GM08714 (cell line): ENCODE measurements at regions not wholly inside any gene's neighbourhood (a gene's known extent, or its start where the extent isn't known, plus 50 kb on each side); places are given as distances from the start of the nearest gene placed in this dataset.

Source experiments
- H3K4me3 ChIP-seq: fragments of 200-500 bp; sonication (Bioruptor generic); 2 replicates; pipeline ENCODE4 v1.5.1; 2014; ENCODE audit warnings: mild to moderate bottlenecking, low read length, inconsistent platforms
- ZNF274 ChIP-seq: IDR thresholded peaks from 2 replicates; pipeline ENCODE4 v1.6.1; 2012; ENCODE audit warnings: mild to moderate bottlenecking, low read depth, low read length

DNA sequence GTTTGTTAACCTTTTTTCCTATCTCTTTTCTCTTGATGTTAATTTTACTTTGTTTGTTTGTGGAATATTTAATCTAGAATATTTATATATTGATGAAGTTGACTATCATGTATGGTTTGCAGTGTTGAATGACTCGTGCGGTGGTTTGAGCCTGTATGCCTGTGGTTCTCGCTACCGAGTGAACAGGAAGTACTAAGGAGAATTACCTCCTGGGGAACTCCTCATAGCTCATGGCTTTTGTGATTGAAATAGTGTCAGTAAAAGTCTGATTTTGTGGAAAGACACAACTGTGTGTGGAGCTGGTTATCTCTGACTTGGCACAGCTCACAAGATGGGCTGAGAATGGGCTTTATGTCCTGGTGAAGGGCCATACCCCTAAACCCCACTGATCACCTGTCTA lies 498.6 kb downstream of the GLRX3 start:
- TF ChIP-seq ZNF274 = no peak
- H3K4me3 ChIP-seq = no peak overlapping the region

DNA sequence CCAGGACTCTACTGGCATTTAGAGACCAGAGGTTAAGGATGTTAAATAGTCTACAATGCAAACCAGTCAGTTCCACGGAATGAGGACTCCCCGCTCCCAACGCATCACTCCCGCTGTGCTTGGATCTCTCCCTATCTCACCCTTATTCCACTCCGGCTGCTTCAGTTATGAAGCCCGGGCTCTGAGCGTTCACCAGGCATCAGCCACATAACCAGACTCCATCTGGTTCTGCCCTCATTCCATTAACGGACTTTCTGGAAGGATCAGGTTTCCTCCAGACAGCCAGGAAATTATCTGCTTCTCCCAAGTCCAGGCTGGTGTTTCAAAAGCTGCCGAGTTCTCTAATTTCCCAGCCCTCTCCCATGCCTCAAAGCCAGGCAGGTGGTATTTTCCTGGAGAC lies 499.3 kb downstream of the GLRX3 start:
- H3K4me3 ChIP-seq = no peak overlapping the region
- no peak for TF ChIP-seq ZNF274

DNA sequence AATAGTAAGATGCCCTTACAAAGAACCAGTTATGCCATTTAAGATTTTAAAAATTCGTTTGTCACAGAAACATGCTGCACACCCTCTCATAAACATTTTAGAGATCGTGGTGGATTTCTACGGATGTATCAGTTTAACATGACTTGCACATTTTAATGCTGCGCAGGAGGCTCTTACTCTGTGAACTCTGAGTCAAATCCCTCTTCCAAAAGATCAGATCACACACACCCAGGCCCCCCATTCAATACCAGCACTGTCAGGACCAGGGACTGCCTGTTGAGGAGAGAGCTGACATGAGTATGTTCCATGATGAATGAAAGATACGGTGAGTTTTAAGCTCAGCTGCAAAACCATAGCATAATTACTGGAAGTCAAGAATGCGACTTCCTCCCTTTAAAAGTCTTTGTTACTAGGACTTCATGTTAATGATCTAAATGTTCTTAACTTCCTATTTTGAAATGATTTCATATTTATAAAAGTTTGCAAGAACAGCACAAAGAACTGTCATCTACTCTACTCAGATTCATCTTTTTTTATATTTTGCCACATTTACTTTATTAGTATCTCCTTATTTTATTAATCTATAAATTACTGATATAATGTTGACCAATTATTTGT lies 500.2 kb downstream of the GLRX3 start:
- no peak overlapping the region for H3K4me3 ChIP-seq
- no peak for TF ChIP-seq ZNF274

DNA sequence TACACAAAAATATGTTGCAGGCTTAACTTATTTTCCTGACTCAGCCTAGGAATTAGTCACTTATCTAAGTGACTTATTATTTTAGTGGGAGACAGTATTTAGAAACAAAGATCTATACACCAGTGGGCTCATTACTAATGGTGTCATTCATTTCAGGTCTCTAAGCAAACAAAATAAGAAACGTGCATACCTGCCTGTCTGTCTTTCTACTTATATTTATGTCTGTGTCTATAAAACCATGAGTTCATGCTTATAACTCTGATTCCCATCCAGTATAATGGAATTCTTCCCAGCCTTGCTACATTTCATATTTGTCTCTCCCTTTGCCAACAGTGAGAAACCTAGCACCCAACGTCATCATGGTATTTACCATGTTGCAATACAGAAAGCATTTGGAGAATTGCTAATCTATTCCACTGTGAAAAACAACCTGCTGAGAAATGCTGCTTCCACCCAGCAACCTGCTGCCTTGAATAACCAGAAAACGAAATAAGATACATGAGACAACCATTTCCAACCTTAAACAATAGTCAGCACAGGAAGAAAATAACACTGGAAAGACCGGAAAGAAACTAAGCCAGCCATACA lies 501.0 kb downstream of the GLRX3 start:
- no peak overlapping the region for H3K4me3 ChIP-seq
- TF ChIP-seq ZNF274 = no peak

DNA sequence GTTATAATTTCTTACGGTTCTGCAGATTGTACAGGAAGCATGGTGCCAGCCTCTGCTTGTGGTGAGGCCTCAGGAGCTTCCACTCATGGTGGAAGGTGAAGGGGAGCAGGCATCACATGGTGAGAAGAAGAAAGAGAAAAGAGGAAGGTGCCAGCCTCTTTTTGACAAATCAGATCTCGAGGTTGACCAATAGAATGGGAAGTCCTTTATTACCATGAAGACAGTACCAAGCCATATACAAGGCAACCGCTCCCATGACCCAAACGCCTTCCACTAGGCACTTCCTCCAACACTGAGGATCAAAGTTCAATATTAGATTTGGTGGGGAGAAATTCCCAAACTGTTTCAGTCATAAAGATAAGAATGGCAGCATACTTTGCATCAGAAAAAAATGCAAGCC lies 502.8 kb downstream of the GLRX3 start:
- no peak overlapping the region for H3K4me3 ChIP-seq
- no peak for TF ChIP-seq ZNF274

DNA sequence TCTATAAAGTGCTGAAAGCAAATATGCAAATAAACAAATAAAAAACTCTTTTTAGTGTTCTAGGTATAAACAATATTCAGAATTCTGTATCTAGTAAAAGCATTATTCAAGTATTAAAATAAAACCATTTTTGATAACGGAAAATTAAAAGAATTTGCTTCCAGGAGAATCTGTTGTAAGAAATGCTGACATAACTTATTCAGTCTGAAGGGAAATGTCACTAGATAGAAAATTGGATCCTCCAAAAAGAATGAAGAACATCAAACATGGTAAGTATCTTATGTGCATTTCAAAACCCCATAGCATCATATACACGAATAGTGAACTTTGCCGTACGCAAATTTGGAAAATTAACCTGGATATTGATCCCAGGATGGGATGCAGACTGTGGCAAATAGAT lies 506.7 kb downstream of the GLRX3 start:
- no peak for TF ChIP-seq ZNF274
- no peak overlapping the region for H3K4me3 ChIP-seq

DNA sequence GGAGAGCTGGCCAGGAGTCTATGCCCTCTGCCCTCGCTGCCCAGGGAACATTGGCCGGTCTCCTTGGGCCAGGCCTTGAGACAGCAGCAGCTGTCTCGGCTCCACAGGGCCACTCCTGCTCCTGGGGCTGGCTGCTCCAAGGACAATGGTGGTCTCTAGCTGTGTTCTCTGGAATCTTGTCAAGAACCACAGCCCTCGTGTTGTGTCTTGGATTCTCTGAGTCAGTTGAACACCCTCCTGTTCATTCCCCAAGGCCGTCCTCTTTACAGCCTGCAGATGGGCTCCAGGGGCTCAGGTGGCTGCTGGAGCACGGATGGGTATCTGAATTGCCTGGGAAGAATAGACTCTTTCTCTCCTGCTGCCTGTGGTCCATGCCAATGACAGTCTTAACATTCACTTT lies 511.1 kb downstream of the GLRX3 start:
- no peak overlapping the region for H3K4me3 ChIP-seq
- no peak for TF ChIP-seq ZNF274

DNA sequence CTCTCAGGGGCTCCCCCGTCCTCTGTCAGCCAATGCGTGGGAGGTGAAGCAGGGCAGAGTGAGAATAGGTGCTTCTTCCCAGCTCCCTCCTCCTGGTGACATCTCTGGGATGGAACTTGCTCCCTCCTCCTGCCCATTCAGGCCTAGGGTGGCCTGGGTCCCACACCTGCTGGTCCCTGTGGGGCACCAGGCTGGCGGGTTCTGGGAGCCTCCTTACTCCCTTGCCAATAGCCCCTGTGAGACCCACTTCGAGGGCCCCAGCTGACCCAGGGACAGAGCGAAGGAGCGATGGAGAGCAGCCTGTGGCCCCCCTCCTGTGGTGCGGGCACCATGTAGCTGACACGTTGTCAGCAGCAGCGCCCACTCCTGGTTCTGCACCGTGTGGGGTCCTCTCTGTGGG lies 512.6 kb downstream of the GLRX3 start:
- no peak for TF ChIP-seq ZNF274
- no peak overlapping the region for H3K4me3 ChIP-seq

DNA sequence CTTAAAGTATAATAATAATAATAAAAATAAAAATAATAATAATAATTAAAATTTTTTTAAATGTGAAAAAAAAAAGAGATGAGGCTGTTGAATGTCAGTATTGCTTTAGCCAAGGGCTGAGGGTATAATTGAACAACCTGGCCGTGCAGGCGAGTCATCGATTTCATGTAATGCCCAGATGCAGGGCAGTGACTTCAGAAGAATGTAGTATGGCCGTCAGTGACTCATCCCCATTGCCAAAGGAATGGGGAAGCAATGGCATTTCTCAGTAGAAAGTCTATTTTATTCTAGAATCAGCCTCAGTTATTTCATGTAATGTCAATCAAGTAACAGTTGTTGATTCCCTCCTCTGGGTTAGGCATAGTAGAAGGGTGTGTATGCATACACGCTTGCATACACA lies 516.4 kb downstream of the GLRX3 start:
- TF ChIP-seq ZNF274 = no peak
- no peak overlapping the region for H3K4me3 ChIP-seq

DNA sequence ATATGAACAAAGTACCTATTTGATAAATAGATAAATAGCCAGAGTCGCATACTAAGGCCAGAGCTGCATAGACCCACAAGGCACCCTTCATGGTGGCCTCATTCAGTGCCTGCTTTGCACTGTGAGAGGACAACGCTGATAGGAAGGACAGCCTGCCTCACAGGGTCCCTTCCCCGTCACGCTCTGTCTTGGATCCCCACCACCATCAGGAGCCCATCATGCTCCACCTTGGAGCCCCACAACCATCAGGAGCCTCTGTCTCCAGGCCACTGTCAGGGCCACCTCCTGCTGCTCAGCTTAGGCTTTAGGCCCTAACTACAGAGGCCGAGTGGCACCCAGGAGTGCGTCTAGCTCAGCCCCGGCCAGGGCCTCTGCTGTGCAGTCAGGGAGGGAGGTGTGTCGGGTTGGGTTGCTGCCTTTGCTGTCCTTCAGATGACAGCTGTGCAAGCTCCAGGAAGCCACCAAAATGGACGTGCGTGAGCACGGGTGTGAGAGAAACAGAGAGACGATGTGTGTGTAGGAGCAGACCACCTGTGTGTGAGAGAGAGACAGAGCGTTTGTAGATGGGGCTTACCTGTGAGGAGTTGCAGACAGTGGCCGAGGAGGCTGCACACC lies 516.9 kb downstream of the GLRX3 start:
- TF ChIP-seq ZNF274 = no peak
- H3K4me3 ChIP-seq = no peak overlapping the region

DNA sequence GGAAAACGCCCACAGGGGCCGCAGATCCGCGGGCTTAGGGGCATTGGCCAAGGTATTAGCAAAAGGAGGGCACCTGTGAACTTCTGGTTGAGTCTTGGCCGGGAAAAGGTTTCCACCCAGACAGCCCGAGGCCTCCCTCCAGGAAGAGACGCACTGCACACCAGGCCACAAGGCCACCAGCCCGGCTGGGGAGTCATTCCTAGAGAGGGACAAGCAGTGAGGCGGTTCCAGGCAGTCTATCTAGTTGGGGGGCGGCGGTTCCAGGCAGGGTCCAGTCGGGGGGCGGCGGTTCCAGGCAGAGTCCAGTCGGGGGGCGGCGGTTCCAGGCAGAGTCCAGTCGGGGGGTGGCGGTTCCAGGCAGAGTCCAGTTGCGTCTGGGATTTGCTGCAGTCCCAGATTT lies 518.5 kb downstream of the GLRX3 start:
- no peak overlapping the region for H3K4me3 ChIP-seq
- TF ChIP-seq ZNF274 = no peak

DNA sequence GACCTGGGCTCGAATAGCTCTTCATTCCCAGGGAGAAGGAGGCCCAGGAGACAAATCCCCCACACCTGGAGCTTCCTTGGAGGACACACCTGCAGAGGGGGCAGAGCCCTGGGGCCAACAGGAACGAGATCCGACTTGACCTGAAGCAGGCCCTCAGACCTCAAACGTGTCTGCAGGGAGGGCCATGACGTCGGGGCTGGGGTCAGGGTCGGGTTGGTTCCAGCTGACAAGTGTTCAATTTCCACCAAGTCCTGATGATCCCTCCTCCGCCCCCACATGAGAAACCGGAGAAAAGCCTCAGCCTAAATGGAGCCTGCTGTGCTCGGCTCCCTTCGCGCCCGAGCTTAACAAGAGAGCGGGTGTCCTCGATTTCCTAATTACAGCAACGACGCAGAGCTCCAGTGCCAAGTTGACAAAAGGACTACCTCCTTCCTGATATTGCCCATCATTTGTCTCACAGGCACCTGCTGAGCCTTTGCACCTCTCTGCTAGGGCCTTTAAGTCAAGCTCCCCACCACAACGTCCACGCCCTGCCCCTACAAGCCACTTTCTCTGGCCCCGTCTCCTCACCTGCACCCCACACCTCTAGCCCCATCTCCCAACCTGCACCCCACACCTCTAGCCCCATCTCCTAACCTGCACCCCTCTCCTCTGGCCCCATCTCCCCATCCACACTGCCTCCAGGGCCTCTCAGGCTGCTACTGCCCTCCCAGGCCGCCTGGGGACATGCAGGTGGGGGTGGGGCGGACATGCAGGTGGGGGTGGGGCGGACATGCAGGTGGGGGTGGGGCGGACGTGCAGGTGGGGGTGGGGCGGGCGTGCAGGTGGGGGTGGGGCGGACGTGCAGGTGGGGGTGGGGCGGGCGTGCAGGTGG lies 519.4 kb downstream of the GLRX3 start:
- TF ChIP-seq ZNF274 = no peak
- no peak overlapping the region for H3K4me3 ChIP-seq

DNA sequence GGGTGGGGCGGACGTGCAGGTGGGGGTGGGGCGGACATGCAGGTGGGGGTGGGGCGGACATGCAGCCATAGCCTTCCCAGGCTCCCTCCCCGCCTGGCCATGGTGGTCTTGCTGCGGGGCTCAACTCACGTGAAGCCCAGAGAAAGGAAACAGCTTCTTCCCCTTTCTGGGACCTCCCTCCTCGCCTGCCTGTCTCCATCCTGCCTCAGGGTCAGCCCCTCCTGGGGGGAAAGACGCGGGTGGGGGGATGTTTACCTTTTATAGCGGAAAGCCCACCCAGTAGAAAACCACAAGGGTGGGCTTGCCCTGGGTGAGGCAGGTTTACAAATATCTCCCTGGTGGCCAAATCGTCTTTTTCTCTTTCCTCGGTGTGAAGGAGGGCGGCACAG lies 520.0 kb downstream of the GLRX3 start:
- no peak overlapping the region for H3K4me3 ChIP-seq
- no peak for TF ChIP-seq ZNF274

DNA sequence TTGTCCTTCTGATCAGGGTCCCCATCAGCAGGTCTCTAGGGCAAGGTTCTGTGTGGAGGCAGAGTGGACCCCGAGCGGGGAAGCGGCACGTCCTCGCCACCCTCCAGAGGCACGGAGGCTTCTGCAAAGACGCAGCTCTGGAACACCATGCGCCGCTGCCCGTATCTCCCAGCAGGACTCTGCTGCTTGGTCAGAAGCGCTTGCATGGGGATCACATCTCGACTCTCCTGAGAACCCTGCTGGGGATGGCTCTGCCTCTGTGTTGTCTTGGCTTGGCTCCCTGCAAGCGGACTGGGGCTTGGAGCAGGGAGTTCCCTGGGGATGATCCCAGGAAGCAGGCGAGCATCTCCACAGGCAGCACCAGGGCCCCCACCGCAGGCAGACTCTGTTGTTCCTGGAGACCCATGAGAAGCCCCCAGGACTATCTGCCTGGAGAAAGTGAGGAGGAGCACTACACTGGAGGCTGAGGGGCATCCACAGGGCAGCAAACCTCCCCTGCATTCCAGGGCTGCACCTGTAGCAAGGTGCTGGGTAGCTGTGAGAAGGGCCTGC lies 520.5 kb downstream of the GLRX3 start:
- no peak for TF ChIP-seq ZNF274
- no peak overlapping the region for H3K4me3 ChIP-seq
